GDM1 (cell line): ENCODE measurements at regions not wholly inside any gene's neighbourhood (a gene's known extent, or its start where the extent isn't known, plus 50 kb on each side); places are given as distances from the start of the nearest gene placed in this dataset.

Experiments
- DNase-seq: peaks from one replicate; lab custom pipeline; 2025; lab: John Stamatoyannopoulos, UW

DNA sequence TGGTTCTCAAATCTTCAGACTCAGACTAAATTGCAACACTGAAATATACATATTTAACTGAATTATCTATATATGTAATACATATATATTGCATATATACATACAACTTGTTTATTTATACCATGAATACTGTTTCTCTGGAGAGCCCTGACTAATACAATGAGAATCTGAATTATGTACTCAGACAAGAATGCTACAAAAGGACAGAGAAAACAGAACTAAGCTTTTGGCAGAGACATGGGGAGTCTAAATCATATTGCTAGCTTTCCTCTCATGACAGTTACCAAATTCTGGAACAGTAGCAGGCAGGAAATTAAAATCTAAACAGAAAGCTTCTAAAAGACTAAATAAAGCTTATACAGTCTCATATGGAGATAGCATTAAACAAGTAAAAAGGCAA lies 142.4 kb upstream of the KCNMB2 start:
- DNase-seq = no peak

DNA sequence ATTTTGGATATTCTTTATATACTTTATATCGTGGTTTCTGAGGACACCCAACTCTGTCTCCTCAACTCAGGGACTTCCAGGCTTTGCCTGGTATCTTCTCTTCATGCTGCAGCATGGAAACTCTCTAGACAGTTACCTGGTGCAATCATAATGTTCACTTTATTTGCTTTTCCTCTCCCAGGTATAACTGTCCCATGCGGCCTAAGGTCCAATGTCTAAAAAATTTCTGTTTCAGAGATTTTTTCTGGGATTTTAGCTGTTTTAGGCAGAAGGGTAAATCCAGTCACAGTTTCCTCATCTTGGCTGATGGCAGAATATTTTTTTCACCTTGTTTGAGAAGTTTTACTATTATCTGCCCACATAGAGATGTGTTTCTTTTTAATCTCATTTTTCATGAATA lies 139.9 kb upstream of the KCNMB2 start:
- DNase-seq = no peak

DNA sequence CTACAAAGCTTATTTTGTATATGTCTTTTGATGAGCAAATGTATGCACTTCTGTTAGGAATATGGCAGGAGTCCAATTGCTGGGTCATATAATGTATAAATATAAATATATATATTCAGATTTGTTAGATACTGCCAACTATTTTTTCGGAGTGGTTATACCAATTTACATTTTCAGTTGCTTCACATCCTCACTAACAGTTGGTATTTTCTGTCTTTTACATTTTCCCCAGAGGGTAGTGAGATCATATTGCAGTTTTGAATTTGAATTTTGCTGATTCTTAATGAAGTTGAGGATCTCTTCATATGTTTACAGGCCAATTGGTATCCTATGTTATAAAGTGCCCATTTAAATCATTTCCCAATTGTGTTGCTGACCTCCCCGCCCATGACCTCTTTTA lies 139.0 kb upstream of the KCNMB2 start:
- no peak for DNase-seq

DNA sequence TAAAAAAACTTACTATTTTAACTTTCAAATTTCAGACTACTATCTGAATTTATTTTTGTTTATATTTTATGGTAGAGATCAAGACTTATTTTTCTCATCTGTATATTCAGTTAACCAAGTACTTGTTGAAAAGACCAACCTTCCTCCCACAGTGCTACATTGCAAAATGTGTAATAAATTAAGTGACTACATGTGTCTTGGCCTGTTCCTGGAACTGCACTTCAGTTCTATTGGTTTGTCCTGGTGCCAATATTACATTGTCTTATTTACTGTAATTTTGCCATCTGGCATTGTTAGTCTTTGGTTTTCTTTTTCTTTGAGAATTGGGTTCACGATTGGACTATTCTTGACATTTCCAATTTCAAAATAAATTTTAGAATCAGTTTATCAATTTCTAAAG lies 138.4 kb upstream of the KCNMB2 start:
- DNase-seq = no peak

DNA sequence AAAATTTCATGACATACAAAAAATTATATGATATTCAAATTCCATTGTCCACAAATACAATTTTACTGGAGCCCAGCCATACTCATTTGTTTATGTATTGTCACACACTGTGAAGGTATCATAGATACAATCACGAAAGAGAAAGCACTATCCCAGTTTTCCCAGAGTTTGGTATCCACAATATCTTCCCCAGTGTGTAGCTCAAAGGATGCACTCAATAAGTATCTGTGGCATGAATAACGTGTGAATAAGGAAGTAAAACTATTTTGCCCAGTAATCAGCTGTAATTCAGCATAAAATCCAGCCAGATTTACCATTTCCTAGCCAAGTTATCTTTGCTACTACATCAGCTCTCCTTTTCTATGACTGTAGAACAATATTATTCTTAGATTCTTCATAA lies 131.3 kb upstream of the KCNMB2 start:
- DNase-seq = no peak

DNA sequence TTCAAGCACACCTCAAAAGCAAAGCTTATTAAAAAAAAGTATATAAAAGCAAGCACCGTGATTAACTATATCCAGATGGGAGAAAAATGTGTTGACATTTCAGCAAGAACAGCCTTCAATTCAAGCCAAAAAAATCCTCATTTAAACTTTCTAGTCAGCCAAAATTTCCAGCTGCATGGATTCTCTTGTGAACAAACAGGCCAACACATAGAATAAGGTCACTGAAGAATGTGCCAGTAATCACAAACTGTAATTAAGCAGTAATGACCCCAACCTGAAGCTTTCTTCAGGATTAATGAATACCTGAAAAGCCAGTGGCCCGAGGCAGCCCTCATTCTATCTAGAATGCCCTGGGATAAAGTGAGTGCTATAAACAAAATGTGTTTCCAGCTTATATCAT lies 130.7 kb upstream of the KCNMB2 start:
- DNase-seq = no peak

DNA sequence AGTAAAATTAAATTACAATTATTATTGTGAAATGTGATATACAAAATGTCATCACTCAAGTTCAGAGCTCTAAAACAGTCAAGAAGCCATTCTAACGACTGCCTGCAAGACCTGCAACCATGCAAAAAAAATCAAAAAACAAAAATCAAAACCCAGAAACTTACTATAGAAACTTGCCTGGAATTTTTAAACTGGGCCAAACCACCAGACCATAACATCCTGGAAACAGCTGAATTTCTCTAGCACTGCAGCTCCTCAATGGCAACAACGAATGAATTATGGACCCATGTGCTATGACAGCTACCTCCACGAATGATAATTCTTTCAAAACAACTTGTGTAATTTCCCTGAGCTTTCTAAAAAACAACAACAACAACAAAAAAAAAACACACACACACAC lies 130.0 kb upstream of the KCNMB2 start:
- DNase-seq = no peak

DNA sequence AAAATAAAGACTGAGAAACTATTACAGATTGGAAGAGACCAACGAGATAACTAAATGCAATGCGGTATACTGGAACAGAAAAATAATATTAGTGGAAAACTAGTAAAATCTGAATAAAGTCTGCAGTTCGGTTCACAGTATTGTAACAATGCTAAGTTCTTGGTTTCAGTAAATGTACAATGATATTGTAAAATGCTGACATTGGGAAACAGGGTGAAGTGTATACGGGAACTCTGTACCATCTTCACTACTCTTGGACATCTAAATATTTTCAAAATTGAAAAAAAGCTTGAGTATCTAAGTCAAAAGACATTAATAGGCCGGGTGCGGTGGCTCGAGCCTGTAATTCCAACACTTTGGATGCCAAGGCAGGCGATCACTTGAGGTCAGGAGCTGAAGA lies 120.9 kb upstream of the KCNMB2 start:
- DNase-seq = no peak

DNA sequence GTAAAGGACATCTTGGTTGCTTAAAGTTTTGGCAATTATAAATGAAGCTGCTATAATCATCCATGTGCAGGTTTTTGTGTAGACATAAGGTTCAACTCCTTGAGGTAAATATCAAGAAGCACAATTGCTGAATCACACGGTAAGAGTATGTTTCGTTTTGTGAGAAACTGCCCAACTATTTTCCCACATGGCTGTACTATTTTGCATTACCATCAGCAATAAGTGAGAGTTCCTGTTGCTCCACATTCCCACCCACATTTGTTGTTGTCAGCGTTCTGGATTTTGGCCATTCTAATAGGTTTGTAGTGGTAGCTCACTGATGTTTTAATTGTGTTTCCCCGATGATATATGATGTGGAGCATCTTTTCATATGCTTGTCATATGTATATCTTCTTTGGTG lies 118.5 kb upstream of the KCNMB2 start:
- DNase-seq = no peak

DNA sequence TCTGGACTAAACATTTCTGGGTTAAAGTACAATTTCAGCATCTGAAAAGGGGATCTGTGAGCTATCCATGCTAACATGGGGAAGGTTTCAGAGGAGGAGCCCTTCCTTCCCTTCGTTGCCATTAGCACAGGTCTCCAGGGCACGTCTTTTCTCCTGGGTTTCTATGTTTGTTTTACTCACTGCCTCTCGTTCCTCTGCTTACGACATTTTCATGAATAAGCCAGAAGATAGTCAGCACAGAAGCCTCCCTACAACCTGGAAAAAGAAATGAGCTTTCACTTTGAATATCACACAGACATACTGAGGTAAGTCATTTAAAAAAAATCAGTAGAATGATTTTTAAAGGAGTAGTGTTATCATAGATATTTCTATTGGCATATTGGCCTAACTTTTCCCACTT lies 117.2 kb upstream of the KCNMB2 start:
- DNase-seq = no peak

DNA sequence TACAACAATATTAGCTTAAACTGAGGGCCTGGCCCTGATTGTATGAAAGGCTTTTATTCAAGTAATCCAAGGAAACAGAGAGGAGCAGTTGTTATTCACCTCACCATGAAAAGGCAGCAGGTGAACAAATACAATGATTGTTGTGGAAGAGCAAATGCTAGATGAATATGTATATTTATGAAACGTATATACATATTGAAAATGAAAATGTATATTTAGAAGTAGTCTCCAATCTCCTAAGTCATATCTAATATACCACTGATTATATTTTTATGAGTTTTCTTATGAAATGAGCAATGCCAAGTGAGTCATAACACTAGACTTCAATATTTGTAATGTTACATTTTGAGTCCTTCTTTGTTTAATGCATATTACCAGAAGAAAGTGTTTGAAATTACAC lies 116.2 kb upstream of the KCNMB2 start:
- no peak for DNase-seq

DNA sequence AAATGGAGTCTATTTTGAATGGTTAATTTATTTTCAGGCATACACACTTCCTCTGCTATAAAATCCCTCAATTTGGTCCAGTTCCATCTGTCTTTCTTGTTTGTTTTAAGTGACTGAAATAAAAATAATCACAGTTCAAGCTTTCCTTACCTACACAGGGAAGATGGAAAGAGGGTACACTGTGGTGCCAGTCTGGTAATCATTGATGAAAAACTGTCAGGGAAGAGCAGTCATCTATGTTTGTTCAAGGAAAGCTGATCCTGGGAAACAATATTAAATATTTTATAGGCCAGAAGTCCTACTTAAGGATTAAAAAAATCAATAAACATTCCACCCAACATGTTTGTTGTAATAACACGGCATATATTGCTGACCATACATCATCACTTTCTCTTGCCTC lies 115.2 kb upstream of the KCNMB2 start:
- DNase-seq = no peak

DNA sequence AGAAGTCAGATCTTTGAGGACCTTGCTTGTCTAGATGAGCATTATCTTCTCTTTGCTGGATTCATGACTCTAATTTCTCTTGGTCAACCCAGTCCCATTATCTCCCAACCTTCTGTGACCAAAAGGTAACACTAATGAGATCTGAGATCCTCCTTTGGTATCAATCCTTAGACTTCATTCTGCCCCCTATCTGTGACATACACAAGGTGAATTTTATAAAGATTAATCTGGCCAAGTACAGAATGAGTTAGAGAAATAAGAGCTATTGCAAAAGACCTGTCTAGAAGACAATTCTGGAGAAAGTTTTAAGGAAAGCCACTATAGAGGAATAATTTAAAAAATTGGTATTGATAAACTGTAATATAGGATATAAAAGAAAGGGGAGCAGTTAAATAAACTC lies 113.8 kb upstream of the KCNMB2 start:
- no peak for DNase-seq

DNA sequence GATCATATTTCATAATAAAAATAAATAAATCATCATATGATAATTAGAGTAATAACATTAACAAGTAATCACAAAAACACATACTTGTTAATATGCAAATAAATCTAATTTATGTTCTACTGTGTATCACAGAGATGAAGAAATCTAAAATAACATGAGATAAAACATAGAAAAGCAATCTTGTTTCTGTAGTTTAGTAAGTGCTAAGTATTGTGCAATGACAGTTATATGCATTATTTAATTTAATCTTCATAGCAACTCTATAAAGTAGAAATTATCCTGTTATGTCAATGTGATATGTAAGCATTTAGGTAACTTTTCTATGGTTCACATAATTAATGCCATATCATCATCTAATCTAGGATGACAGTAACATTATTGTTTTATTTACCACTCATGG lies 108.2 kb upstream of the KCNMB2 start:
- no peak for DNase-seq

DNA sequence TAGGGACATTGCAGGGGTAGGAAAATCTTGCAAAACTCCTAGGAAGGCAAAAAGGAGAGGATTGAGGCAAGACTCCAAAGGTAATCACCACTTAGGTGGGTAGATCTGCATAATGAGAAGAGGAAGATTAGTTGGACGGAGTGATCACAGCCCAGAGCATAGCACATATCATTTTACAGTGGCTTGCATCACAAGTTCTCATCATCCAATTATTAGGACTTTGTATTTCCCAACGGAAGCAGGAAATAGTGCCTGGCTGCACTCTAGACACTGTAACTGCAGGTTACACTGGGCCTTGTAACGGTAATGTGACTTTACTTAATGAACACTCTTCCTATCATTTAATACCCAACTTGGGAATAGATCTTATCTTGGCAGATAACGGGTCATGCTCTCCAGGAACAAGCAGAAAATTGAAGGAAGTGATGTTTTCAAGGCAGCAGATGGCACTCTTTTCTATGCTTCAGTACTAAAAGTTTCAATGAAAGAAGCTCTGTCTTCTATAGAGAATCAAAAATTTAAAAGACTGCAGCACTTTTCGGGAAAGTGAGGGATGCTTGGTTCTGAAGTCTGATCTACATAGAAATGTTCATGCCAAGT lies 101.9 kb upstream of the KCNMB2 start:
- no peak for DNase-seq

DNA sequence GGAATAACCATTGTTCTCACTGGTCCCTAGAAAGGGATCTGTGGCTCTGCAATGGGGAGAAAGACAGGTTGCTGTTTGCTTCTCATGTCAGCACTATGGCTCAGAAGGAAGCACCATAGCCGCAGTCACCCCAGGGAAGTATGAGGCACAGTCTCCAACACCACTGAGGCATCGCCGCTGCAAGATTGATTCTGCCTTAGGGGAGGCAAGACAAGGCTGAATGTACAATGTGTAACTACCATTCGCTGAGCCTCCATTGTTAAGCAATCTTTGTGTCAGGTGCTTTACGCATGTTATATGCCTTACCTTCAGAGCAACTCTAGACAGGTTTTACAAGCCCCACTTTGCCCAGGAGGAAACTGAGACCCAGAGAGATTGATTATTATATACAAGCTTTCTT lies 100.7 kb upstream of the KCNMB2 start:
- no peak for DNase-seq

DNA sequence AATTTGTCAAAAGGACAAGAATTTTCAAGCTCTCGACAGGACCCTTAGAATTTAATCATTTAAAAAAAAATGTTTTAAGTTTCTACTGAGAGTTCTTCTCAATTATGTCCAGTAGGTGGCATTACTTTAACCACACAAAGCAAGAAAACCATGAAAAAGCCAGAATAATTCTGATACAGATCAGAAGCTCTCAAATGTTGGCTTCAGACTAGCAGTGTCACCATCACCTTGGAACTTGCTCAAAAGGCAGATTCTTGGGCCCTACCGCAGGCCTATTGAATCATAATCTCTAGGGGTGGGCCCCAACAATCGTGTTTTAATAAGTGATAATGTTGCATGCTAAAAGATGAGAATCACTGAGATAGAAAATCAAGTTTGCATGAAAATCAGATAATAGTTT lies 99.5 kb upstream of the KCNMB2 start:
- DNase-seq = no peak

DNA sequence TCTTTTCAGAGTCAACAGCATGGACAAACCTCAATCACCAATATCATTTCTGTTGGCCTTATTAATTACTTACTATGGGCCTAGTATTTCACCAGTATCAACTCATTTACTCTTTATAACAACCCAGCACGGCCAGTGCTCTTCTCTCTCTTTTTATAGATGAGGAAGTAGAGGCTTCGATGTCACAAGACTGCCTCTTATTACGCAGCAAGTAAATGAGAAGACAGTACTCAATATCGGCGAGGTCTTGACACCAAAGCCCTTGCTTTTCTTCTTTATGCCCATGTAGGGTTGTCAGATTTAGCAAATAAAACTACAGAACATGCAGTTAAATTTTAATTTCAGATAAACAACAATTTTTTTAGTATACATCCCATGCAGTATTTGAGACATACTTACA lies 99.0 kb upstream of the KCNMB2 start:
- no peak for DNase-seq

DNA sequence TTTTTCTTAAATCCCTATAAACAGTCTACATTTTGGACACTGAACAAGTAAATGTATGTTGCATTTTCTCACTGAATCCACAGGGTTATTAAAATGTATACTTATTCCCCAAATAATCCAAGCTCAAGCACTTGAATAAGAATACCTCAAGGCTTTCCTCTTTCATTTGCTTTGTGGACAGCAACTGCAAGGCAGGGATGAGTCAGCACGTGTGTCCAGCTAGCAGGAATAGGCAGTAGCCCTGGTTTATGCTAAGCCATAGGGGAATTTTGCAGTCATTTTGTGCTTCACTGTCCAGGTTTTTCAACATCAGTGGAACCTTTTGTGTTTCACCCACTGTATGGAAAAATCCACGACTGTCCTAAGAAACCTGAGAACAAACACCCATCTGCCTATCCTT lies 96.7 kb upstream of the KCNMB2 start:
- DNase-seq = no peak

DNA sequence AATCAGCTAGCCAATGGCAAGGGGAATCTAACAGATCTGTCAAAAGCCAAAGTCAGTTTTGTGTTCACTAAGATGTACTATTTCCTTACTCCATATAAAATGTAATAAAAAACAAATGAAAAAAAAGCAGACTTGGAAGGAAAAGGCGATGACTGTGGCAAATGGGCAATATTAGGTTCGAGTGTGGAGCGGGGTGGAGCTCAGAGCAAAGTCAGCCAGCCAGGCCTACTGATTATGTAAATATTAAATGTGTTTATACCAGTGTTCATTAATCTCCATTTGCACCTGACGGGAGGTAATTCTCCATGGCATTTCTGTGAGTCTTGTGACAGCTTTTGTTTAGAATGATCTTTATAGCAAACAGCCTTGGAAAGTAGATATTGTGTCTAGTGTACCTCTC lies 96.2 kb upstream of the KCNMB2 start:
- no peak for DNase-seq

DNA sequence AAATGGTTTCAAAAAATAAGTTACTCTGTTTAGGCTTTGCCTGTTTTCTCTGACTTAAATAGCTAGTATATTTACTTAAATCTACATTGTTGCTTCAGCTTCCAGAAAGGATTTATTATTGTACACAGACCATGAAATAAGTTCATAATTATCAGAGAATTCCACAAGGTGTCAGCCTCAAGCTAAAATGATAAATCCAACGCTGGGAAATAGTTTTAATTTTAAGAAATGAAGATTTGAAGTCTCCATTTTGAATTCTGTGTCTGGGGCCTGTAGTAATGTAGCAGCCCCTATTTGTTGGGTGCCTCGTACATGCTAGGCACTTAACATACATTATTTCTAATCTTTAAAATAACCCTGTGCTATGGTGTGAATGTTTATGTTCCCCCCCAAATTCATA lies 92.6 kb upstream of the KCNMB2 start:
- no peak for DNase-seq

DNA sequence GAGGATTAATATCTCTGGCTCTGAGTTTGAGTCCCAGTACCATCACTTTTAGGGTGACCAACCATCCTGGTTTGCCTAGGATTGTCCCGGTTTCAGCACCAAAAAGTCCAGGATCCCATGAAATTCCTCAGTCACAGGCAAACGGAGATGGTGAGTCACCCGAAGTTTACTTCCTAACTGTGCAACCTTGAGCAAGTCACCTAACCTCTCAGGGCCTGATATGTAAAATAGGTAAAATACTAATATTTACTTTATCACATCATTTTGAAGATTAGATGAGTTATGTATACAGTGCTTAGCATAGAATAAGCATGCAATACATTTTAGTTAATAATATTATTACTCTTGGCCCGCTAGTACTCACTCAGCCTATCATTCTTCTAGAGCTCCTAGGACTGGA lies 91.1 kb upstream of the KCNMB2 start:
- DNase-seq = no peak

DNA sequence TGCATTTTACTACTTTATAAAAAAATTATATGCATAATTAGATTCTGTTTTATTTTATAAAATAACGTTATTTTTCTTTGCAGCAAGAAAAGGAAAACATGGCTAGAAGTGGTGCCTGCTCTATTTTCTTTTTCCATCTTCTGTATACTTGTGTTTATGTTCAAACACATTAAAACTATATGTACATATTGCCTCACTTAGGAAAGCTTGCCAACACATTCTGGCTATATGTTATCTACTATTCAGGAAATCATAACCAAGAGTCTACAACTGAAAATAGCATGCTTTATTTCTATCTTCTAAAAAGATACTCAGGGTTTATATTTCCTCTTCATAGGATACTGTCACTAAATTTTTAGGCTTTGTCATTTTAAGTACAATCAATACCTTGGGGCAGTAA lies 90.2 kb upstream of the KCNMB2 start:
- DNase-seq = no peak

DNA sequence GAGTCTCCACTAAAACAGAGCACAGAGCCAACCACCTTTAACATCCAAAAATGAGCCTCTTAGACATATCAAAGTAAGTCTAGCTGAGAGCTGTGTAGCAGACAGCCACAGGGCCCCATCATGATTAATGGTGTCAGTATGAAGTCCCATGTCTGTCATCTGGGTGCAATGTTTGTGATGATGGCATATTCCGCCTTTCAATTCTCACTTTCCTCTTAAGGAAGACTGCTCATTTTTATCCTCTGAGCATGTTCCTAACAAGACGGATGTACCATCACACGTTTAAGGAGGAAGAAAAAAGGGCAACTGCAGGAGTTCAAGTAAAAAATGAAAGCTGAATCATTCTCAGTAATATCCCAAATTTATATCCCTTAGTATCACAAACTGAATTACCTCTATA lies 85.8 kb upstream of the KCNMB2 start:
- no peak for DNase-seq

DNA sequence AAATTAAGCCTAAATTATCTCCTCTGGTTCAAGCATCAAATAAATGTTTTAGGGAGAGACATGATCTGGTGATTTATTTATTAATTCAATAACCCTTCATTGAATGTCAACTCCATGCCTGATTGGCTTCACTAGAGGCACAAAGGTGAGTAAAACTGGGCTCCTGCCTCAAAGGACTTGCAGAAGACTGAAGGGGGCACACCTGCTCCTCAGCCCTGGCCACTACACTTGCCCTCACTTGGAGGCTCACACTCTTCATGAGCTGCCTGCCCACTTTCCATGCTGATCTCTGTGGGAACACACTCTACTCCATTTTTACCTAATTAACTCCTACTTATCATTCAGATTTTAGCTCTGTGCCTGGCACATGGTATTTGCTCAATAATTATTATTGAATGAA lies 84.4 kb upstream of the KCNMB2 start:
- no peak for DNase-seq
